GM12878 (cell line): ENCODE measurements at regions not wholly inside any gene's neighbourhood (a gene's known extent, or its start where the extent isn't known, plus 50 kb on each side); places are given as distances from the start of the nearest gene placed in this dataset.

Experiments
- ATAC-seq: fragments of 200-7000 bp; cut with Tn5 transposase; 3 replicates; pipeline ENCODE4 v1.9.1; 2020; ENCODE audit warnings: mild to moderate bottlenecking, moderate library complexity
- BruUV-seq: library from RNA; stranded (reverse); fragments of 400-500 nt; replicated peaks from 2 replicates; lab custom pipeline; 2021; lab: Mats Ljungman, UMichigan
- CTCF ChIA-PET: fragments of 300-600 bp; sonication (Branson Sonifier 250); formaldehyde crosslinking; extraction: SDS; loops from one replicate; lab custom pipeline; 2021; ENCODE audit warnings: inconsistent platforms; lab: Yijun Ruan, JAX
- POLR2A ChIA-PET: fragments of 350-600 bp; formaldehyde crosslinking; extraction: SDS; loops from one replicate; lab custom pipeline; 2021; ENCODE audit warnings: inconsistent platforms; lab: Charles Lee
- RAD21 ChIA-PET: fragments of 300-600 bp; sonication (Branson Sonifier 250); formaldehyde crosslinking; loops from one replicate; lab custom pipeline; 2023; ENCODE audit warnings: antibody characterized with exemption; ENCODE audit not compliant: unreplicated experiment; lab: Charles Lee
- SMC1A ChIA-PET: fragments of 300-600 bp; sonication (Branson Sonifier 250); formaldehyde crosslinking; loops from one replicate; lab custom pipeline; 2023; ENCODE audit not compliant: unreplicated experiment, uncharacterized antibody; lab: Charles Lee
- DNase-seq: peaks from one replicate; pipeline ENCODE4 v3.0.0-alpha.2; 2011; ENCODE audit warnings: low read depth, low spot score
- FAIRE-seq: peaks from 3 replicates; lab custom pipeline; 2011; peaks lifted over from hg19 to GRCh38; lab: Jason Lieb, UNC
- H2AFZ ChIP-seq: 2 replicates; pipeline ENCODE4 v1.6.0; 2011; ENCODE audit warnings: low read depth, low read length, control low read depth; ENCODE audit not compliant: control insufficient read depth
- H3K27ac ChIP-seq: 2 replicates; pipeline ENCODE4 v1.5.1; 2011; ENCODE audit warnings: control low read depth; ENCODE audit not compliant: control insufficient read depth, insufficient read depth
- H3K27me3 ChIP-seq, 2 experiments: replicated peaks in 1 of 2; 2 replicates each; pipeline versions ENCODE4 v1.6.0 to v1.6.1; 2011; ENCODE audit warnings: low read length in 1 of 2; ENCODE audit not compliant: control insufficient read depth in 2 of 2, insufficient read depth in 2 of 2
- H3K36me3 ChIP-seq, 2 experiments: 2 replicates each; pipeline ENCODE4 v1.5.1; 2011; ENCODE audit warnings: low read length in 1 of 2; ENCODE audit not compliant: control insufficient read depth in 2 of 2, insufficient read depth in 2 of 2
- H3K4me1 ChIP-seq: 2 replicates; pipeline ENCODE4 v1.6.1; 2011; ENCODE audit warnings: mild to moderate bottlenecking, low read length, moderate library complexity, mixed read lengths; ENCODE audit not compliant: control insufficient read depth, insufficient read depth
- H3K4me2 ChIP-seq: 2 replicates; pipeline ENCODE4 v1.6.0; 2011; ENCODE audit warnings: control low read depth; ENCODE audit not compliant: control insufficient read depth, insufficient read depth
- H3K4me3 ChIP-seq: fragments of 200-600 bp; sonication (generic); 2 replicates; pipeline ENCODE4 v1.5.1; 2016
- H3K79me2 ChIP-seq: 2 replicates; pipeline ENCODE4 v1.6.0; 2011; ENCODE audit warnings: low read length; ENCODE audit not compliant: control insufficient read depth, insufficient read depth
- H3K9ac ChIP-seq: 2 replicates; pipeline ENCODE4 v1.8.0; 2011; ENCODE audit warnings: low read length, control low read depth, mixed read lengths; ENCODE audit not compliant: control insufficient read depth, insufficient read depth
- H3K9me3 ChIP-seq: replicated peaks from 3 replicates; pipeline ENCODE4 v1.5.1; 2011; ENCODE audit warnings: mild to moderate bottlenecking, low read length; ENCODE audit not compliant: control insufficient read depth, insufficient read depth
- H4K20me1 ChIP-seq: 2 replicates; pipeline ENCODE4 v1.6.0; 2011; ENCODE audit not compliant: control insufficient read depth, insufficient read depth
- ASH2L ChIP-seq: fragments of 300-600, 200-600 bp; sonication (generic); IDR thresholded peaks from 2 replicates; pipeline ENCODE4 v1.6.1; 2017; ENCODE audit warnings: low read depth, mild to moderate bottlenecking, borderline replicate concordance
- BCL11A ChIP-seq: IDR thresholded peaks from 2 replicates; pipeline ENCODE4 v1.6.1; 2011; ENCODE audit warnings: low read depth, low read length
- EP300 ChIP-seq, 2 experiments: fragments of 150-350 bp in 1 of 2; IDR thresholded peaks; 2 replicates each; pipeline ENCODE4 v1.6.1; 2011 to 2012; ENCODE audit warnings: low read depth in 2 of 2, low read length in 2 of 2, borderline replicate concordance in 1 of 2, improper control_type of control experiment in 1 of 2, inconsistent platforms in 1 of 2; ENCODE audit not compliant: control insufficient read depth in 1 of 2
- HDAC6 ChIP-seq: fragments of 200-600 bp; sonication (generic); IDR thresholded peaks from one replicate; pipeline ENCODE4 v1.8.0; 2017; ENCODE audit warnings: antibody characterized with exemption; ENCODE audit not compliant: unreplicated experiment
- NFYA ChIP-seq: IDR thresholded peaks from 2 replicates; pipeline ENCODE4 v1.6.1; 2011; ENCODE audit warnings: low read depth, mild to moderate bottlenecking, low read length, improper control_type of control experiment, borderline replicate concordance
- RUNX3 ChIP-seq: IDR thresholded peaks from 2 replicates; pipeline ENCODE4 v1.6.1; 2012; ENCODE audit warnings: low read length, inconsistent platforms
- STAT3 ChIP-seq: IDR thresholded peaks from 2 replicates; pipeline ENCODE4 v1.6.1; 2011; ENCODE audit warnings: low read depth, low read length, improper control_type of control experiment
- SUZ12 ChIP-seq: fragments of 200-600 bp; sonication (generic); IDR thresholded peaks from one replicate; pipeline ENCODE4 v1.6.1; 2018; ENCODE audit warnings: antibody characterized with exemption, mild to moderate bottlenecking; ENCODE audit not compliant: unreplicated experiment
- WGBS: methylation state at CpG from one replicate; pipeline ENCODE4 v1.1.6; 2016; ENCODE audit warnings: low lambda C conversion rate; ENCODE audit not compliant: insufficient replicate concordance, insufficient coverage; ENCODE audit errors: missing lambda C conversion rate; 5-methylcytosine and 5-hydroxymethylcytosine counted together
- in situ Hi-C: fragments of 300-500 bp; cut with MboI; formaldehyde crosslinking; loops from 9 replicates; pipeline ENCODE4 v1.14.3; 2018; ENCODE audit warnings: mixed read lengths
- intact Hi-C: fragments of 100-400 bp; cut with micrococcal nuclease; formaldehyde crosslinking; loops from one replicate; pipeline ENCODE4 v1.14.2; 2022; ENCODE audit not compliant: unreplicated experiment
- TF ChIP-seq, protein P1 (sequence below): IDR thresholded peaks from 2 replicates; pipeline ENCODE4 v1.6.1; 2012; ENCODE audit warnings: mild to moderate bottlenecking, low read depth, low read length
- TF ChIP-seq, protein P2 (sequence below): fragments of 450-650 bp; IDR thresholded peaks from 2 replicates; pipeline ENCODE4 v1.6.1; 2014; ENCODE audit warnings: mild to moderate bottlenecking

DNA sequence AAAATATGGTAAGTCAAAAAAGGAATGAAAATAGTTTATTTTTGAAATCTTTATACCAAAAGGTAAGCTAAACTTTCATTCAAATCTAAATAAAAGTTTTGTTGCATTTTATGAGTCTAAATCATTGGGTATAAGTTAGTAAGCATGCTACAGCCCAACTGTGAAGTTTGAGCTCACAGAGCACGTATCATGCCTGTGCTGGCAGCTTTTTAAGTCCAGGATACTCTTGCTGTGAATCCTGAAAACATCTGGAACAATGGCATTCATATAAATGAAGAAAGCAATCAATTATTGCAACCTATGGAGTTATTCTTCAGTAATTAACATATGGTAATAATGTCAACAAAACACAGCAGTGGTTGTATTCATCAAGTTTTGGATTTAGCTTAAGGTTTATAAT, 656.9 kb downstream of the RFPL4B start:
- no peaks in the 10 kb centered on the region for H3K9me3 ChIP-seq
- intact Hi-C loops (no loop called here), in situ Hi-C loops (no loop called here)
- RAD21 ChIA-PET = no interaction called here
- no peak overlapping the region for H3K27ac ChIP-seq
- no peaks in the 10 kb centered on the region for H3K36me3 ChIP-seq
- DNase-seq (no peak), FAIRE-seq (no peak), ATAC-seq (no peak)
- 38% methylated on average over 1 of the region's 1 CpG for WGBS
- no TSS peak for BruUV-seq
- no peak overlapping the region for H3K4me3 ChIP-seq
- POLR2A ChIA-PET = no interaction called here
- no peaks in the 10 kb centered on the region for H3K27me3 ChIP-seq
- H3K4me2 ChIP-seq = no peak overlapping the region
- H3K4me1 ChIP-seq = no peaks in the 10 kb centered on the region
- no peak overlapping the region for H2AFZ ChIP-seq
- H3K79me2 ChIP-seq = no peaks in the 10 kb centered on the region
- SMC1A ChIA-PET = interaction anchor here (0.5 kb wide), 1 partner anchor 663 kb away, joined by 3 read pairs; no protein-coding TSS in a partner anchor
- CTCF ChIA-PET = interaction anchor here (1.2 kb wide), 1 partner anchor 25 kb away, joined by 4 read pairs; no protein-coding TSS in a partner anchor
- H4K20me1 ChIP-seq = no peaks in the 10 kb centered on the region
- no peak overlapping the region for H3K9ac ChIP-seq
- TF ChIP-seq RUNX3 (no peak), SUZ12 (no peak), NFYA (no peak), HDAC6 (no peak), ASH2L (no peak), BCL11A (no peak)

DNA sequence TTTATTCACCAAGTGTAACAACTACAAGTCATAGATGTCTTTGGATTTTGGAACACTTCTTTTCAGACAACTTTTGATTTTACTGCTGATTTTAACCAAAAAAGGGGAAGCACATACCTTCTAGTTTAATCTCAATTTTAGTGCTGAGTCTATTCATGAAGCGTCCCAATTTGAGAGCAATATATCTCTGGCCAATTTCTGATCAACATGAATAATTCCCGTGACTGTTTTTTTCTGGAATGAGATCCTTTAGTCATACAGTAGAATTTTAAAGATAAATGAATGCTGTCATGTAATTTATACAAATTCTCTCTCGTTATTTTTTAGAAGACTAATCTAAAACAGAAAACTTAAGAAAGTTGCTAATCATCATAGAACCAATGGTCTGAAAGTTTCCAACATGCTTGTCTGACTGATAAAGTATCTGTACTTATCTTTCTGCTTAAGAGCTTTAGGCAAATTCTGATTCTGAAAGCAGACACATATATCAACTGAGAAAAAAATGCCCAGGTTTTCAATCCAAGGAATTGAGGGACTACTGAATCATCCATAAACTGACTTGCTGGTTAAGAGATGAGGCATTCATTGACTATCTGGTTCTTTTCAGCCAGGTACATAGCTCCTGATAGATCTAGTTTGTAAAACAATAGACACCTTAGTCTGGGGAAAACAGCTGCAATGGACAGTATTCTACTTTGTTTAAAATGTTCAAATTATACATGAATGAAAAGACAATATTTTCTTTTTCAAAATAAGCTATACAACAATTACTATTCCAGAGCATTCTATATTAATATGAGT, 657.5 kb downstream of the RFPL4B start:
- in situ Hi-C loops = no loop called here
- RAD21 ChIA-PET = interaction anchor here (1.1 kb wide), 1 partner anchor 125 kb away, joined by 3 read pairs; no protein-coding TSS in a partner anchor
- POLR2A ChIA-PET = no interaction called here
- Histone ChIP-seq H3K4me1 (no peaks in the 10 kb centered on the region), H4K20me1 (no peaks in the 10 kb centered on the region), H3K4me2 (no peak overlapping the region), H3K36me3 (no peaks in the 10 kb centered on the region), H3K79me2 (no peaks in the 10 kb centered on the region), H3K4me3 (no peak overlapping the region), H3K27me3 (no peaks in the 10 kb centered on the region), H3K9ac (no peak overlapping the region), H3K27ac (no peak overlapping the region), H3K9me3 (no peaks in the 10 kb centered on the region), H2AFZ (no peak overlapping the region)
- SMC1A ChIA-PET = interaction anchor here (0.5 to 1.7 kb wide), 3 partner anchors 13 to 663 kb away, joined by 3 to 6 read pairs (median 4); no protein-coding TSS in a partner anchor
- DNase-seq = no peak
- no peak for ATAC-seq
- intact Hi-C loops = no loop called here
- WGBS = 2% methylated on average over 3 of the region's 3 CpGs
- CTCF ChIA-PET = interaction anchor here (1.2 to 1.5 kb wide), 2 partner anchors 9 to 26 kb away, joined by 4 to 6 read pairs; no protein-coding TSS in a partner anchor
- no peak for FAIRE-seq
- BruUV-seq = no TSS peak
- TF ChIP-seq, protein P1, sequence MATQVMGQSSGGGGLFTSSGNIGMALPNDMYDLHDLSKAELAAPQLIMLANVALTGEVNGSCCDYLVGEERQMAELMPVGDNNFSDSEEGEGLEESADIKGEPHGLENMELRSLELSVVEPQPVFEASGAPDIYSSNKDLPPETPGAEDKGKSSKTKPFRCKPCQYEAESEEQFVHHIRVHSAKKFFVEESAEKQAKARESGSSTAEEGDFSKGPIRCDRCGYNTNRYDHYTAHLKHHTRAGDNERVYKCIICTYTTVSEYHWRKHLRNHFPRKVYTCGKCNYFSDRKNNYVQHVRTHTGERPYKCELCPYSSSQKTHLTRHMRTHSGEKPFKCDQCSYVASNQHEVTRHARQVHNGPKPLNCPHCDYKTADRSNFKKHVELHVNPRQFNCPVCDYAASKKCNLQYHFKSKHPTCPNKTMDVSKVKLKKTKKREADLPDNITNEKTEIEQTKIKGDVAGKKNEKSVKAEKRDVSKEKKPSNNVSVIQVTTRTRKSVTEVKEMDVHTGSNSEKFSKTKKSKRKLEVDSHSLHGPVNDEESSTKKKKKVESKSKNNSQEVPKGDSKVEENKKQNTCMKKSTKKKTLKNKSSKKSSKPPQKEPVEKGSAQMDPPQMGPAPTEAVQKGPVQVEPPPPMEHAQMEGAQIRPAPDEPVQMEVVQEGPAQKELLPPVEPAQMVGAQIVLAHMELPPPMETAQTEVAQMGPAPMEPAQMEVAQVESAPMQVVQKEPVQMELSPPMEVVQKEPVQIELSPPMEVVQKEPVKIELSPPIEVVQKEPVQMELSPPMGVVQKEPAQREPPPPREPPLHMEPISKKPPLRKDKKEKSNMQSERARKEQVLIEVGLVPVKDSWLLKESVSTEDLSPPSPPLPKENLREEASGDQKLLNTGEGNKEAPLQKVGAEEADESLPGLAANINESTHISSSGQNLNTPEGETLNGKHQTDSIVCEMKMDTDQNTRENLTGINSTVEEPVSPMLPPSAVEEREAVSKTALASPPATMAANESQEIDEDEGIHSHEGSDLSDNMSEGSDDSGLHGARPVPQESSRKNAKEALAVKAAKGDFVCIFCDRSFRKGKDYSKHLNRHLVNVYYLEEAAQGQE = no peak
- TF ChIP-seq EP300 (IDR thresholded peaks at IDR 0.05; ENCODE audit: borderline replicate concordance in 1 of 2, control insufficient read depth in 1 of 2, low read depth in 2 of 2, low read length in 2 of 2) (no peak), STAT3 (no peak)
- TF ChIP-seq, protein P2, sequence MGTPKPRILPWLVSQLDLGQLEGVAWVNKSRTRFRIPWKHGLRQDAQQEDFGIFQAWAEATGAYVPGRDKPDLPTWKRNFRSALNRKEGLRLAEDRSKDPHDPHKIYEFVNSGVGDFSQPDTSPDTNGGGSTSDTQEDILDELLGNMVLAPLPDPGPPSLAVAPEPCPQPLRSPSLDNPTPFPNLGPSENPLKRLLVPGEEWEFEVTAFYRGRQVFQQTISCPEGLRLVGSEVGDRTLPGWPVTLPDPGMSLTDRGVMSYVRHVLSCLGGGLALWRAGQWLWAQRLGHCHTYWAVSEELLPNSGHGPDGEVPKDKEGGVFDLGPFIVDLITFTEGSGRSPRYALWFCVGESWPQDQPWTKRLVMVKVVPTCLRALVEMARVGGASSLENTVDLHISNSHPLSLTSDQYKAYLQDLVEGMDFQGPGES = no peak
